ENCODE measurements at regions not wholly inside any gene's neighbourhood (a gene's known extent, or its start where the extent isn't known, plus 50 kb on each side); places are given as distances from the start of the nearest gene placed in this dataset.

GRCh38 chr13:85009447-85009846, 789.8 kb downstream of the SLITRK6 start:
- TF ChIP-seq CTCF (IDR thresholded peaks at IDR 0.05; ENCODE audit: low read depth, low read length): no peak
- no peak for TF ChIP-seq EZH2phosphoT487 (IDR thresholded peaks at IDR 0.05; ENCODE audit: low read depth)
- no peak overlapping the region for H3K9ac ChIP-seq (ENCODE audit: low read length)
- H3K36me3 ChIP-seq (replicated peaks; ENCODE audit: low read depth, low read length): no peaks in the 10 kb centered on the region
- H3K9me3 ChIP-seq (ENCODE audit: insufficient read depth, low read length): no peaks in the 10 kb centered on the region
- no peak overlapping the region for H3K4me3 ChIP-seq (ENCODE audit: low read length)
- H3K4me2 ChIP-seq (ENCODE audit: low read length): no peak overlapping the region
- no peak overlapping the region for H2AFZ ChIP-seq (ENCODE audit: low read depth, low read length)
- no peaks in the 10 kb centered on the region for H3K4me1 ChIP-seq (ENCODE audit: low read length)
- no peaks in the 10 kb centered on the region for H3K27me3 ChIP-seq (ENCODE audit: low read depth, low read length)
- no peaks in the 10 kb centered on the region for H4K20me1 ChIP-seq (ENCODE audit: insufficient read depth, low read length)
- H3K27ac ChIP-seq (ENCODE audit: low read length): no peak overlapping the region
- H3K79me2 ChIP-seq (ENCODE audit: low read length): no peaks in the 10 kb centered on the region

GRCh38 chr13:84999252-84999651, 800.0 kb downstream of the SLITRK6 start:
- no peak for TF ChIP-seq EZH2phosphoT487 (IDR thresholded peaks at IDR 0.05; ENCODE audit: low read depth)
- no peak for TF ChIP-seq CTCF (IDR thresholded peaks at IDR 0.05; ENCODE audit: low read depth, low read length)

GRCh38 chr13:84998681-84999080, 800.5 kb downstream of the SLITRK6 start:
- no peak overlapping the region for H3K4me2 ChIP-seq (ENCODE audit: low read length)
- H3K4me3 ChIP-seq (ENCODE audit: low read length): no peak overlapping the region
- TF ChIP-seq CTCF (IDR thresholded peaks at IDR 0.05; ENCODE audit: low read depth, low read length) (no peak), EZH2phosphoT487 (IDR thresholded peaks at IDR 0.05; ENCODE audit: low read depth) (no peak)
- no peaks in the 10 kb centered on the region for H3K4me1 ChIP-seq (ENCODE audit: low read length)
- H4K20me1 ChIP-seq (ENCODE audit: insufficient read depth, low read length): no peaks in the 10 kb centered on the region
- no peak overlapping the region for H3K9ac ChIP-seq (ENCODE audit: low read length)
- no peaks in the 10 kb centered on the region for H3K9me3 ChIP-seq (ENCODE audit: insufficient read depth, low read length)
- H3K79me2 ChIP-seq (ENCODE audit: low read length): no peaks in the 10 kb centered on the region
- no peaks in the 10 kb centered on the region for H3K36me3 ChIP-seq (replicated peaks; ENCODE audit: low read depth, low read length)
- no peaks in the 10 kb centered on the region for H3K27me3 ChIP-seq (ENCODE audit: low read depth, low read length)
- no peak overlapping the region for H2AFZ ChIP-seq (ENCODE audit: low read depth, low read length)
- H3K27ac ChIP-seq (ENCODE audit: low read length): no peak overlapping the region

More at GRCh38 chr13:84999252-84999651, 800.0 kb downstream of the SLITRK6 start:
- Histone ChIP-seq H3K27ac (ENCODE audit: low read length) (no peak overlapping the region), H3K4me3 (ENCODE audit: low read length) (no peak overlapping the region), H4K20me1 (ENCODE audit: insufficient read depth, low read length) (no peaks in the 10 kb centered on the region), H3K9me3 (ENCODE audit: insufficient read depth, low read length) (no peaks in the 10 kb centered on the region), H3K27me3 (ENCODE audit: low read depth, low read length) (no peaks in the 10 kb centered on the region), H2AFZ (ENCODE audit: low read depth, low read length) (no peak overlapping the region), H3K9ac (ENCODE audit: low read length) (no peak overlapping the region), H3K36me3 (replicated peaks; ENCODE audit: low read depth, low read length) (no peaks in the 10 kb centered on the region), H3K79me2 (ENCODE audit: low read length) (no peaks in the 10 kb centered on the region), H3K4me1 (ENCODE audit: low read length) (no peaks in the 10 kb centered on the region), H3K4me2 (ENCODE audit: low read length) (no peak overlapping the region)

GRCh38 chr13:84997858-84998257, 801.4 kb downstream of the SLITRK6 start:
- Histone ChIP-seq H3K4me1 (ENCODE audit: low read length) (no peaks in the 10 kb centered on the region), H3K79me2 (ENCODE audit: low read length) (no peaks in the 10 kb centered on the region), H3K27ac (ENCODE audit: low read length) (no peak overlapping the region), H3K4me2 (ENCODE audit: low read length) (no peak overlapping the region), H3K27me3 (ENCODE audit: low read depth, low read length) (no peaks in the 10 kb centered on the region), H3K36me3 (replicated peaks; ENCODE audit: low read depth, low read length) (no peaks in the 10 kb centered on the region), H4K20me1 (ENCODE audit: insufficient read depth, low read length) (no peaks in the 10 kb centered on the region), H2AFZ (ENCODE audit: low read depth, low read length) (no peak overlapping the region), H3K4me3 (ENCODE audit: low read length) (no peak overlapping the region), H3K9me3 (ENCODE audit: insufficient read depth, low read length) (no peaks in the 10 kb centered on the region), H3K9ac (ENCODE audit: low read length) (no peak overlapping the region)
- no peak for TF ChIP-seq CTCF (IDR thresholded peaks at IDR 0.05; ENCODE audit: low read depth, low read length)
- no peak for TF ChIP-seq EZH2phosphoT487 (IDR thresholded peaks at IDR 0.05; ENCODE audit: low read depth)
